SIG-M5 treated with dmso at 0.1 percent for 504 hours (cell line): ENCODE measurements at regions not wholly inside any gene's neighbourhood (a gene's known extent, or its start where the extent isn't known, plus 50 kb on each side); places are given as distances from the start of the nearest gene placed in this dataset.
"Not testable (repeated sequence)": the region's sequence is repeated elsewhere in the genome, so short reads cannot be mapped to it uniquely, and the experiment has no call there.

Experiments
- DNase-seq: peaks from one replicate; lab custom pipeline; 2025; ENCODE audit not compliant: unreplicated experiment; lab: John Stamatoyannopoulos, UW

- no peak for DNase-seq
Measured at GRCh38 chrX:3184176-3184930, 143.1 kb downstream of the ARSF start.

- DNase-seq = no peak
Measured at GRCh38 chrX:3181846-3182245, 140.6 kb downstream of the ARSF start.

- no peak for DNase-seq
Measured at GRCh38 chrX:3178329-3178728, 137.1 kb downstream of the ARSF start.

- no peak for DNase-seq
Measured at GRCh38 chrX:3177851-3178250, 136.6 kb downstream of the ARSF start.

- DNase-seq = no peak
Measured at GRCh38 chrX:3176439-3176820, 135.2 kb downstream of the ARSF start.

GRCh38 chrX:3175659-3176438, 134.6 kb downstream of the ARSF start:
- no peak for DNase-seq

- DNase-seq = not testable (repeated sequence)
Measured at GRCh38 chrX:3172156-3172555, 130.9 kb downstream of the ARSF start.

- no peak for DNase-seq
Measured at GRCh38 chrX:3169421-3169820, 128.2 kb downstream of the ARSF start.

- DNase-seq = no peak
Measured at GRCh38 chrX:3167771-3168170, 126.5 kb downstream of the ARSF start.

GRCh38 chrX:3166670-3167455, 125.6 kb downstream of the ARSF start:
- no peak for DNase-seq

- DNase-seq = no peak
Measured at GRCh38 chrX:3165808-3166207, 124.5 kb downstream of the ARSF start.
